Astrocyte (in vitro differentiated cells and primary cell): ENCODE measurements at regions not wholly inside any gene's neighbourhood (a gene's known extent, or its start where the extent isn't known, plus 50 kb on each side); places are given as distances from the start of the nearest gene placed in this dataset.

Experiments used
- DNase-seq: peaks from one replicate; pipeline ENCODE4 v3.0.0-alpha.2; 2010; ENCODE audit warnings: low read depth
- FAIRE-seq: peaks from 2 replicates; lab custom pipeline; 2011; peaks lifted over from hg19 to GRCh38; lab: Jason Lieb, UNC
- H2AFZ ChIP-seq: 2 replicates; pipeline ENCODE4 v1.6.0; 2012; ENCODE audit warnings: low read depth, low read length, inconsistent platforms
- H3K27ac ChIP-seq: 2 replicates; pipeline ENCODE4 v1.5.1; 2011; ENCODE audit warnings: low read depth, low read length, inconsistent platforms
- H3K27me3 ChIP-seq: 2 replicates; pipeline ENCODE4 v1.6.0; 2011; ENCODE audit warnings: low read length, inconsistent platforms; ENCODE audit not compliant: insufficient read depth
- H3K36me3 ChIP-seq: 2 replicates; pipeline ENCODE4 v1.5.1; 2011; ENCODE audit warnings: low read length, inconsistent platforms; ENCODE audit not compliant: insufficient read depth
- H3K4me1 ChIP-seq: 2 replicates; pipeline ENCODE4 v1.5.1; 2011; ENCODE audit warnings: low read length, inconsistent platforms; ENCODE audit not compliant: insufficient read depth
- H3K4me2 ChIP-seq: 2 replicates; pipeline ENCODE4 v1.6.0; 2012; ENCODE audit warnings: low read length, inconsistent platforms
- H3K4me3 ChIP-seq: 2 replicates; pipeline ENCODE4 v1.5.1; 2011; ENCODE audit warnings: low read depth, mild to moderate bottlenecking, low read length, inconsistent platforms; ENCODE audit not compliant: insufficient read depth
- H3K79me2 ChIP-seq: 2 replicates; pipeline ENCODE4 v1.6.0; 2012; ENCODE audit warnings: mild to moderate bottlenecking, low read length, inconsistent platforms; ENCODE audit not compliant: insufficient read depth
- H3K9ac ChIP-seq: 2 replicates; pipeline ENCODE4 v1.6.0; 2012; ENCODE audit warnings: mild to moderate bottlenecking, low read length, inconsistent platforms
- H3K9me3 ChIP-seq: 2 replicates; pipeline ENCODE4 v1.5.1; 2012; ENCODE audit warnings: low read depth, mild to moderate bottlenecking, low read length, inconsistent platforms; ENCODE audit not compliant: insufficient read depth
- H4K20me1 ChIP-seq: 2 replicates; pipeline ENCODE4 v1.6.0; 2012; ENCODE audit warnings: low read length, inconsistent platforms; ENCODE audit not compliant: insufficient read depth
- H3K27ac Mint-ChIP-seq: one replicate; pipeline ENCODE4 v1.8.0; 2021; ENCODE audit warnings: mild to moderate bottlenecking, mixed read lengths; ENCODE audit not compliant: unreplicated experiment
- H3K27me3 Mint-ChIP-seq: one replicate; pipeline ENCODE4 v1.8.0; 2021; ENCODE audit warnings: low read depth, mixed read lengths; ENCODE audit not compliant: unreplicated experiment
- H3K36me3 Mint-ChIP-seq: one replicate; pipeline ENCODE4 v1.8.0; 2021; ENCODE audit warnings: low read depth, mixed read lengths; ENCODE audit not compliant: unreplicated experiment
- H3K4me1 Mint-ChIP-seq: one replicate; pipeline ENCODE4 v1.8.0; 2021; ENCODE audit warnings: low read depth, mixed read lengths; ENCODE audit not compliant: unreplicated experiment
- H3K4me3 Mint-ChIP-seq: one replicate; pipeline ENCODE4 v1.8.0; 2021; ENCODE audit warnings: mild to moderate bottlenecking, moderate library complexity, mixed read lengths; ENCODE audit not compliant: unreplicated experiment
- H3K9me3 Mint-ChIP-seq: one replicate; pipeline ENCODE4 v1.8.0; 2021; ENCODE audit warnings: mild to moderate bottlenecking, mixed read lengths; ENCODE audit not compliant: unreplicated experiment
- CTCF ChIP-seq: IDR thresholded peaks from 2 replicates; pipeline ENCODE4 v1.5.1; 2011; ENCODE audit warnings: low read depth, mild to moderate bottlenecking, inconsistent platforms, low read length, moderate library complexity; ENCODE audit not compliant: insufficient read depth
- EZH2 ChIP-seq: IDR thresholded peaks from 2 replicates; pipeline ENCODE4 v1.6.1; 2012; ENCODE audit warnings: mild to moderate bottlenecking, low read length, inconsistent platforms; ENCODE audit not compliant: insufficient read depth

DNA sequence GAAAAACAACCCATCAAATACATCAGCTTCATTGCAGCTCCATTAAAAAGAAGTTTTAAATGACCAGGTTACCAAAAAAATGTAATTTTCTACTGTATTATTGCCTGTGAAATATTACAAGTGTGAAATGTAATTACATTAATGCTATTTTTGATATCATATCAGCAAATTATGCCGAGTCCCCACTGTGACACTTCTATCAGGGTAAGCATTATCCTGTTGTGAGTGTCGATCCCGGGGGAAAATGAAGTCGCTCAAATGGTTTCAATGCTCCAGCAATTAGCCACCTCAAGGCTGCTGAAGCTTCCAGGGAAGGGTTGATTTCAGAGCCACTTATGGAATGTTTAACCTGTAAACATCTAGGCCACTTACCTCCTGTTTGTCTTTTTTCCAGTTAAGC is 70.4 kb downstream of the RCN1 start:
- Mint-ChIP-seq H3K27ac (no peak overlapping the region), H3K9me3 (no peaks in the 10 kb centered on the region), H3K4me1 (no peaks in the 10 kb centered on the region), H3K27me3 (peaks cover 13% of the 10 kb centered on the region), H3K36me3 (no peaks in the 10 kb centered on the region), H3K4me3 (no peak overlapping the region)
- DNase-seq = no peak
- H3K9me3 ChIP-seq = no peaks in the 10 kb centered on the region
- no peaks in the 10 kb centered on the region for H3K4me1 ChIP-seq
- H3K27ac ChIP-seq = no peak overlapping the region
- H3K4me2 ChIP-seq = no peak overlapping the region
- FAIRE-seq = no peak
- H3K36me3 ChIP-seq = no peaks in the 10 kb centered on the region
- no peak overlapping the region for H3K9ac ChIP-seq
- H3K27me3 ChIP-seq = peaks cover 8% of the 10 kb centered on the region
- TF ChIP-seq CTCF (no peak), EZH2 (no peak)
- no peak overlapping the region for H2AFZ ChIP-seq
- H4K20me1 ChIP-seq = no peaks in the 10 kb centered on the region
- H3K4me3 ChIP-seq = no peak overlapping the region
- no peaks in the 10 kb centered on the region for H3K79me2 ChIP-seq

DNA sequence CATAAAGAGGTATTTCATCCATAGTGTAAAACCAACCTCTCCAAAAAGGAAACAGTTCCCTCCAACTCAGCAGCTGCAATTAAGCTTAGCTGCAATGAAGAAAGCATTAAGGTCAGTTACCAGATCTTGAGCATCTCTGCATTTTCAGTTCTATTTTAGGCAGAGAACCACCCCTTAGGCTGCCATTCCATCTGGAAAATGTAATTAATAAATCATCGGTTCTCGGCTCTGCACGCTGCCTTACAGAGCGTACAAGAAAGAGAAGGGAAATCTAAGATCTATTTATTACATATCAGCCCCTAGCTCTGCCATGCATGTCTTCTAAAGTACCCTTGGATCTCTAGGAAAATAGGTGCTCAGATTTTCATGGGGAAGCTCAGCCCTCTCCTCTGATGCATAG is 71.5 kb downstream of the RCN1 start:
- H3K4me1 ChIP-seq = no peaks in the 10 kb centered on the region
- H3K27me3 Mint-ChIP-seq = peaks cover 13% of the 10 kb centered on the region
- no peak overlapping the region for H3K27ac ChIP-seq
- H3K4me1 Mint-ChIP-seq = no peaks in the 10 kb centered on the region
- H3K9me3 Mint-ChIP-seq = no peaks in the 10 kb centered on the region
- FAIRE-seq = no peak
- no peak overlapping the region for H3K4me3 ChIP-seq
- H3K27ac Mint-ChIP-seq = no peak overlapping the region
- H3K27me3 ChIP-seq = peaks cover 8% of the 10 kb centered on the region
- H4K20me1 ChIP-seq = no peaks in the 10 kb centered on the region
- H3K36me3 Mint-ChIP-seq = no peaks in the 10 kb centered on the region
- TF ChIP-seq EZH2 (no peak), CTCF (no peak)
- no peak overlapping the region for H3K4me3 Mint-ChIP-seq
- H3K79me2 ChIP-seq = no peaks in the 10 kb centered on the region
- H3K9me3 ChIP-seq = no peaks in the 10 kb centered on the region
- no peak overlapping the region for H2AFZ ChIP-seq
- no peak overlapping the region for H3K9ac ChIP-seq
- no peaks in the 10 kb centered on the region for H3K36me3 ChIP-seq
- H3K4me2 ChIP-seq = no peak overlapping the region
- no peak for DNase-seq

GRCh38 chr11:32162906-32163305 is 72.0 kb downstream of the RCN1 start:
- Mint-ChIP-seq H3K4me1 (no peaks in the 10 kb centered on the region), H3K27me3 (peaks cover 13% of the 10 kb centered on the region), H3K4me3 (no peak overlapping the region), H3K9me3 (no peaks in the 10 kb centered on the region), H3K36me3 (no peaks in the 10 kb centered on the region), H3K27ac (no peak overlapping the region)
- H3K79me2 ChIP-seq = no peaks in the 10 kb centered on the region
- no peak overlapping the region for H3K4me3 ChIP-seq
- no peaks in the 10 kb centered on the region for H3K9me3 ChIP-seq
- DNase-seq (no peak), FAIRE-seq (no peak)
- no peaks in the 10 kb centered on the region for H3K36me3 ChIP-seq
- no peak overlapping the region for H3K4me2 ChIP-seq
- H3K27me3 ChIP-seq = peaks cover 8% of the 10 kb centered on the region
- H2AFZ ChIP-seq = no peak overlapping the region
- no peaks in the 10 kb centered on the region for H4K20me1 ChIP-seq
- H3K27ac ChIP-seq = no peak overlapping the region
- no peak overlapping the region for H3K9ac ChIP-seq
- no peaks in the 10 kb centered on the region for H3K4me1 ChIP-seq
- TF ChIP-seq CTCF = no peak
- TF ChIP-seq EZH2 = no peak
